ENCODE measurements at regions not wholly inside any gene's neighbourhood (a gene's known extent, or its start where the extent isn't known, plus 50 kb on each side); places are given as distances from the start of the nearest gene placed in this dataset.

DNA sequence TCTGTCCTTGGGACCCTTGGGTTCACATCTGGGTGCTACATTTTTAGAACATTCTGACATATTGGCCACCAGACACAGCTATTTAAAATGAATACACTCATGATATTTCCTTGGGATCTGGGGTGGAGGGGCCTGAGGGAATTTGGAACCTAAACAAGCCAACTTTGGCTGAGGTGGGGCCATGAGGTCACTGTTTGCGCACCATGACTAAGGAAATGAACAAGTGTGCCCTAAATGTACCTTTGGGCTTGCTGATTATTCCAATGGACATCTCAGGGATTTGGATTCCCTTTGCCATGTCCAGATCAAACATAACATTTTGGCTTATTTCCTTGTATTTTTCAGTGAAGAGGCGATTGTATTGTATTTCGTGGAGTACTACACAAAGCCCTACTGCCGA is 80.5 kb upstream of the SEC11C start:
- TF ChIP-seq EZH2 (IDR thresholded peaks at IDR 0.05; ENCODE audit: borderline replicate concordance, insufficient read depth, low read depth, low read length, poor library complexity, severe bottlenecking) (no peak), CTCF (IDR thresholded peaks at IDR 0.05) (no peak)
